CD4-positive, alpha-beta T cell (primary cell): ENCODE measurements at regions not wholly inside any gene's neighbourhood (a gene's known extent, or its start where the extent isn't known, plus 50 kb on each side); places are given as distances from the start of the nearest gene placed in this dataset.

ENCODE experiments used
- ATAC-seq: fragments of 200-7000 bp; cut with Tn5 transposase; one replicate; pipeline ENCODE4 v1.10.0; 2022; ENCODE audit warnings: mild to moderate bottlenecking; ENCODE audit not compliant: poor library complexity
- CTCF ChIA-PET: fragments of 350-600 bp; sonication (Branson Sonifier 250); formaldehyde crosslinking; loops from one replicate; lab custom pipeline; 2021; ENCODE audit warnings: antibody characterized with exemption, inconsistent platforms; lab: Charles Lee
- POLR2A ChIA-PET: fragments of 350-600 bp; sonication (Branson Sonifier 250); formaldehyde crosslinking; loops from one replicate; lab custom pipeline; 2021; ENCODE audit warnings: antibody characterized with exemption, inconsistent platforms; lab: Charles Lee
- DNase-seq, 14 experiments: peaks; one replicate each; pipeline ENCODE4 v3.0.0-alpha.2; 2013 to 2020; ENCODE audit warnings: mixed read lengths in 2 of 14
- H3K27ac ChIP-seq, 2 donors: one replicate each; pipeline versions ENCODE4 v1.5.1 to v1.7.0; 2013; ENCODE audit warnings: low read length in 2 of 2, low read depth in 1 of 2, mild to moderate bottlenecking in 1 of 2
- H3K27me3 ChIP-seq, 2 experiments: 1 replicate in 1 of 2; 2 replicates in 1 of 2; pipeline versions ENCODE4 v1.6.1 to v1.7.0; 2013; ENCODE audit warnings: low read length in 2 of 2, control low read depth in 1 of 2, mild to moderate bottlenecking in 1 of 2, moderate library complexity in 1 of 2; ENCODE audit not compliant: insufficient read depth in 2 of 2, control insufficient read depth in 1 of 2
- H3K36me3 ChIP-seq: one replicate; pipeline ENCODE4 v1.6.1; 2013; ENCODE audit warnings: low read length, control low read depth; ENCODE audit not compliant: insufficient read depth
- H3K4me1 ChIP-seq: one replicate; pipeline ENCODE4 v1.6.1; 2013; ENCODE audit warnings: low read length, control low read depth; ENCODE audit not compliant: insufficient read depth
- H3K4me3 ChIP-seq: one replicate; pipeline ENCODE4 v1.5.1; 2013; ENCODE audit warnings: mild to moderate bottlenecking, low read length, moderate library complexity
- H3K9me3 ChIP-seq, 2 experiments: 1 replicate in 1 of 2; 2 replicates in 1 of 2; pipeline versions ENCODE4 v1.6.1 to v1.7.0; 2013; ENCODE audit warnings: low read length in 2 of 2, mild to moderate bottlenecking in 2 of 2, control low read depth in 1 of 2, moderate library complexity in 1 of 2; ENCODE audit not compliant: control insufficient read depth in 1 of 2, insufficient read depth in 1 of 2
- H3K27ac Mint-ChIP-seq: one replicate; pipeline ENCODE4 v1.8.0; 2020; ENCODE audit warnings: mixed read lengths
- H3K27me3 Mint-ChIP-seq: one replicate; pipeline ENCODE4 v1.8.0; 2021; ENCODE audit warnings: mixed read lengths
- H3K36me3 Mint-ChIP-seq: one replicate; pipeline ENCODE4 v1.8.0; 2021; ENCODE audit warnings: low read depth, mixed read lengths
- H3K4me1 Mint-ChIP-seq: one replicate; pipeline ENCODE4 v1.8.0; 2021; ENCODE audit warnings: low read depth, mixed read lengths
- H3K4me3 Mint-ChIP-seq: one replicate; pipeline ENCODE4 v1.8.0; 2020; ENCODE audit warnings: mild to moderate bottlenecking, mixed read lengths
- H3K9me3 Mint-ChIP-seq: one replicate; pipeline ENCODE4 v1.8.0; 2020; ENCODE audit warnings: mixed read lengths
- CTCF ChIP-seq: fragments of 200-600 bp; IDR thresholded peaks from one replicate; pipeline ENCODE4 v1.8.0; 2022; ENCODE audit warnings: antibody characterized with exemption, mild to moderate bottlenecking
- intact Hi-C, 2 experiments: fragments of 100-400 bp; cut with DNase I in 1 of 2; cut with micrococcal nuclease in 1 of 2; formaldehyde crosslinking; loops; one replicate each; pipeline versions ENCODE4 v1.15.1 to v1.9.0; 2023 to 2025; cut with DNase I, micrococcal nuclease

GRCh38 chr15:62849316-62850106 is 193.0 kb upstream of the TPM1 start:
- Histone ChIP-seq H3K9me3 (no peaks in the 10 kb centered on the region), H3K27me3 (peaks cover 5 to 14% of the 10 kb centered on the region in 2 experiments), H3K36me3 (no peaks in the 10 kb centered on the region), H3K4me3 (no peak overlapping the region), H3K27ac (no peak overlapping the region), H3K4me1 (no peaks in the 10 kb centered on the region)
- Mint-ChIP-seq H3K27ac (no peak overlapping the region), H3K4me1 (no peaks in the 10 kb centered on the region), H3K36me3 (no peaks in the 10 kb centered on the region), H3K4me3 (no peak overlapping the region), H3K9me3 (no peaks in the 10 kb centered on the region), H3K27me3 (peaks cover 17% of the 10 kb centered on the region)
- TF ChIP-seq CTCF: no peak
- ATAC-seq (no peak), DNase-seq (no peak)
- intact Hi-C loops: no loop called here
- POLR2A ChIA-PET: no interaction called here
- CTCF ChIA-PET: no interaction called here

GRCh38 chr15:62850318-62850717 is 192.2 kb upstream of the TPM1 start:
- no peak overlapping the region for H3K4me3 Mint-ChIP-seq
- H3K4me1 Mint-ChIP-seq: no peaks in the 10 kb centered on the region
- POLR2A ChIA-PET: no interaction called here
- intact Hi-C loops: no loop called here
- H3K9me3 Mint-ChIP-seq: no peaks in the 10 kb centered on the region
- CTCF ChIA-PET: no interaction called here
- Histone ChIP-seq H3K27ac (no peak overlapping the region), H3K9me3 (no peaks in the 10 kb centered on the region), H3K4me3 (no peak overlapping the region), H3K4me1 (no peaks in the 10 kb centered on the region), H3K36me3 (no peaks in the 10 kb centered on the region), H3K27me3 (peaks cover 3 to 14% of the 10 kb centered on the region in 2 experiments)
- ATAC-seq: no peak
- peaks cover 21% of the 10 kb centered on the region for H3K27me3 Mint-ChIP-seq
- no peak for DNase-seq
- no peak for TF ChIP-seq CTCF
- H3K27ac Mint-ChIP-seq: no peak overlapping the region
- H3K36me3 Mint-ChIP-seq: no peaks in the 10 kb centered on the region

- Mint-ChIP-seq H3K9me3 (no peaks in the 10 kb centered on the region), H3K4me3 (no peak overlapping the region), H3K27me3 (peaks cover 21% of the 10 kb centered on the region), H3K27ac (no peak overlapping the region), H3K36me3 (no peaks in the 10 kb centered on the region), H3K4me1 (no peaks in the 10 kb centered on the region)
- intact Hi-C loops: no loop called here
- Histone ChIP-seq H3K9me3 (no peaks in the 10 kb centered on the region), H3K27me3 (peaks cover 4 to 14% of the 10 kb centered on the region in 2 experiments), H3K4me3 (no peak overlapping the region), H3K36me3 (no peaks in the 10 kb centered on the region), H3K4me1 (no peaks in the 10 kb centered on the region), H3K27ac (no peak overlapping the region)
- DNase-seq: no peak
- ChIA-PET POLR2A (no interaction called here), CTCF (no interaction called here)
- no peak for TF ChIP-seq CTCF
- ATAC-seq: no peak
Measured at GRCh38 chr15:62850791-62851291, 191.7 kb upstream of the TPM1 start.
